SH-SY5Y (cell line): ENCODE measurements at regions not wholly inside any gene's neighbourhood (a gene's known extent, or its start where the extent isn't known, plus 50 kb on each side); places are given as distances from the start of the nearest gene placed in this dataset.

Source experiments
- GATA2 ChIP-seq: IDR thresholded peaks from 2 replicates; pipeline ENCODE4 v1.6.1; 2011; ENCODE audit warnings: mild to moderate bottlenecking, low read depth, low read length
- GATA3 ChIP-seq: IDR thresholded peaks from 2 replicates; pipeline ENCODE4 v1.6.1; 2011; ENCODE audit warnings: low read depth, mild to moderate bottlenecking, low read length, moderate library complexity

DNA sequence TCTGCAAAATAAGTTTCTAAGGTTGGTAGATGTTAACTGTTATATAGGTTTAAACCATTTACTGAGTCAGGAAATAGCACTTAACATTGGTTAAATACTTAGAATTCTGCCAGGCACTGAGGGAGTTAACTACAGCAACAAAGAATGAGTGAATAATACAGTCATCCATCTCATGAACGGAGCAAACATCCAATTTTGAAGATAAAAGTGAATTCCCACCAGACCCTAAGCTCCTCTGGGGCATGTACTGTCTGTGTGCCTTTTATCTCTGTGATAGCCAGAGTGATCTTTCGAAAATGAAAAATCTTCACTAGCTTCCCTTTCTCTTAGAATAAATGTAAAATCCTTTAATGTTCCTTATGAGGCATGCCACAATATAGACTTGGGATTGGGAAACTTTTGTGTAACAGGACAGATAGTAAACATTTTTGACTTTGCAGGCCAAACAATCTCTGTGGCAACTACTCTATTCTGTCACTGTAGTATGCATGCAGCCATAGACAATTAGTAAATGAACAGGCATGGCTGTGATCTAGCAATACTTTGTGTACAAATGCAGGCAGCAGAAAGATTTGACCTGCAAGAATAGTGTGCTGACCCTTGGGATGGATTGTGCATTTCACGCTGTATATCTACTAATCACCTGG lies 294.5 kb upstream of the LMCD1 start:
- TF ChIP-seq GATA3 (no peak), GATA2 (no peak; the same call in 1 of the 2 replicates)

GRCh38 chr3:8210882-8211341 lies 290.7 kb upstream of the LMCD1 start:
- TF ChIP-seq GATA3 (no peak), GATA2 (no peak)

GRCh38 chr3:8212794-8213193 lies 288.8 kb upstream of the LMCD1 start:
- TF ChIP-seq GATA2 (no peak), GATA3 (no peak)

DNA sequence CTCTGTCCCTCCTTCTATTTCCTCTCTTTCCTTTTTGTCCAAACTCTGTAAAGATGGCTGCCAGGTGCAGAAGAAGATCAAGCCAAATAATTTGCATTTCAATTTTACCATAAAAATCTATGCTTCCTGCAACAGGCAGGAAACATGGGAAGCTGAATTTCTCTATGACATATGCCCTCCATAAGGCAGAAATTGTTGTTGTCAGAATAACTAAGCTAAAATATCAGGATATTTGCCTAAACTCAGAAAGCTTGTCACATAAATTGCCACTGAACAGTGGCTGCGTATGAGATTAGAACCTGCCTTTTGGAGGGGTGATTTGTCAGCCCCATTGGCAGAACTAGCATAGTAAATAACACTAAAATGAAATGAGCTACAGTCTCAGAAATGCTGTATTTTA lies 288.3 kb upstream of the LMCD1 start:
- TF ChIP-seq GATA2 (no peak), GATA3 (no peak)

- TF ChIP-seq GATA3 (no peak), GATA2 (no peak)
These were observed 285.8 kb upstream of the LMCD1 start for GRCh38 chr3:8215821-8216220.

DNA sequence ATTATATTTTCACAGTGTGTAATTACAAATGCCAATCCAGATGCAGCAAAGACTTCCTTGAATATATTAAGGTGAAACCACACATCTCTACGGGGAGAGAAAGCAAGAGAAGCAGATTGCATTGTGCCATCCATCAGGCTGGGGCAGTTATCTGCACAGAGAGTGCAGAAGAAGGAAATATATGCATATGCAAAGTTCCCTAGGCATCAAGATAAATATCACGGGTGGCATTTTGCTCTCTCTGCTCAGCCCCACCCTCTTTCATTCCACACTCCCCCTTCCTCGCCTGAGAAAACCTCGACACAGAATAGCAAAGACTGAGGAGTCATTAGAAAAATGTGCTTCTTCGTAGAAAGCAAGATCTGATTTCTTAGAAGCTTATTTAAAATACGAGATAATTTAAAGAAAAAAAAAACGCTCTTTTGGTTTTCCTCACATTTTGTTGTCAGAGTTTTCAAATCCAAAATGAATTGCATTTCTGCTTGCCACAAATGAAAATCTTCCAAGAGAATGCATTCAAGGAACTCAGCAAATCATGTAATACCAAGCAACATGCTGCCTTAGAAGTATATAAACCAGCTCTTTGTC lies 283.2 kb upstream of the LMCD1 start:
- no peak for TF ChIP-seq GATA2

- TF ChIP-seq GATA2, result no peak
- TF ChIP-seq GATA3, result no peak
These were observed 281.3 kb upstream of the LMCD1 start for GRCh38 chr3:8220291-8220690.

- TF ChIP-seq GATA3 (no peak), GATA2 (no peak)
These were observed 277.9 kb upstream of the LMCD1 start for GRCh38 chr3:8223766-8224165.

DNA sequence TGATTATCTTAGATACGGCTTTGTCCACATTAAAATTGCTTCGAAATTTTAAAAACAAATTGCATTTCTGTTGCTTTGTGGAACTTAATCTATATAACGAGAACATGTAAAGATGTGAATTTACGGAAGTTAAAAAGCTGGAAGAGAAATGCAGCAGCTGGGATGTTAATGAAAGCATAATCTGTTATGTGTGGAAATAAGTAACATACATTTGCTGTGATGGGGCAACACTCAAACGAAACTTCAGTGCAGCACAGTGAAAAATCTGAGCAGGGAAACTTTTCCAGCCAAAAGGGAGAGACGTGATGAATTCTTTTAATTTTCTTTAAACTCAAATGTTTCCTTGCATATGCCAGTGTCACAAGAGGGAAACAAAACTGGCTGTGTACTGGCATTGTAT lies 276.7 kb upstream of the LMCD1 start:
- TF ChIP-seq GATA2 (no peak), GATA3 (no peak)

DNA sequence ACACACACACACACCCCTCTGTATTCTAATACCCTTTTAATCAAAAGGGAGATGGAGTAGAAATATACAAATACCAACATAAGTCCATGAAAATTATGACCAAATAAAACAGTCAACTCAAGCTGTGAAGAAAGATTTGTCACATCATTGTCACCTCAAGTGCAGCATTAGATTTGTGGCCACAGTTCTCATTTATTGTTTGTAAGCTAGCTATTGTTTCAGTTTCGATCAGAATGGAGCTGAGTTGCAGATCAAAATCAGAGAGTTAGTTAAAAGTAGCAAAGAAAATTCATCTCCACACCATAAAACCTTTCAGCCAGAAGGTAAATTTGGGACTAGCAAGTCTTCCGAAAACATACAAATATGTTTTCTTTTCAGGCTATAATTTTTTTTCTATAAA lies 267.7 kb upstream of the LMCD1 start:
- no peak for TF ChIP-seq GATA2
- no peak for TF ChIP-seq GATA3

- TF ChIP-seq GATA2 (no peak), GATA3 (no peak)
These were observed 265.4 kb upstream of the LMCD1 start for GRCh38 chr3:8236264-8236663.

GRCh38 chr3:8237893-8238292 lies 263.7 kb upstream of the LMCD1 start:
- TF ChIP-seq GATA3 (no peak), GATA2 (no peak)

DNA sequence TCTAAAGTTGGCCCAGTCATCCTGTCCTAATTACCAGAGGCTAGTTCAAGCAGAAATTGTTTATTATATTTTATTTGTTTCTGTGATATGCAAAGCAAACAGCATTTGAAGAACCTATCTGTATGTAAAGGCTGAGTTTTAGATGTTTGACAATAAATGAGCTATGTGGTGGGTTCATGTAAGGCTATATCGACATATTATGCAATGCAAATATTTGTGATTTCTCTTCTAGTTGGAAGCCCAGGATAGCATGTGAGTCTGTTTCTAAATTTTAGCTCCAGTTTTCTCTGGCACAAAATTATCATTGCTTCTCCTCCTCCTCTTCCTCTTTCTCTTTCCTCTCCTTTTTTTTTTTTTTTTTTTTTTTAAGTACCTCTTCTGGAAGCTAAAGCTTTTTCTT lies 263.2 kb upstream of the LMCD1 start:
- TF ChIP-seq GATA2, result no peak
- TF ChIP-seq GATA3, result no peak

GRCh38 chr3:8239095-8239494 lies 262.5 kb upstream of the LMCD1 start:
- TF ChIP-seq GATA3 (no peak), GATA2 (no peak)
